IgD-negative memory B cell (primary cell): ENCODE measurements at regions not wholly inside any gene's neighbourhood (a gene's known extent, or its start where the extent isn't known, plus 50 kb on each side); places are given as distances from the start of the nearest gene placed in this dataset.

Source experiments
- H3K27ac Mint-ChIP-seq, 3 donors: one replicate each; pipeline ENCODE4 v1.8.0; 2020 to 2022; ENCODE audit warnings: mild to moderate bottlenecking in 3 of 3, mixed read lengths in 3 of 3, moderate library complexity in 1 of 3
- H3K27me3 Mint-ChIP-seq: one replicate; pipeline ENCODE4 v1.8.0; 2021; ENCODE audit warnings: mixed read lengths
- H3K36me3 Mint-ChIP-seq: one replicate; pipeline ENCODE4 v1.8.0; 2020; ENCODE audit warnings: mild to moderate bottlenecking, mixed read lengths
- H3K4me1 Mint-ChIP-seq, 3 donors: one replicate each; pipeline ENCODE4 v1.8.0; 2020 to 2022; ENCODE audit warnings: mixed read lengths in 3 of 3, mild to moderate bottlenecking in 1 of 3
- H3K4me3 Mint-ChIP-seq, 4 donors: one replicate each; pipeline ENCODE4 v1.8.0; 2020 to 2022; ENCODE audit warnings: mild to moderate bottlenecking in 4 of 4, mixed read lengths in 4 of 4, moderate library complexity in 3 of 4
- H3K9me3 Mint-ChIP-seq, 3 donors: one replicate each; pipeline ENCODE4 v1.8.0; 2020 to 2021; ENCODE audit warnings: mixed read lengths in 3 of 3, mild to moderate bottlenecking in 1 of 3

- H3K4me1 Mint-ChIP-seq, result no peaks in the 10 kb centered on the region
- H3K4me3 Mint-ChIP-seq, result no peak overlapping the region
- H3K9me3 Mint-ChIP-seq, result peaks cover 0 to 3% (median 3%) of the 10 kb centered on the region in 3 donors
- H3K36me3 Mint-ChIP-seq, result no peaks in the 10 kb centered on the region
- no peak overlapping the region for H3K27ac Mint-ChIP-seq
- H3K27me3 Mint-ChIP-seq, result peaks cover 10% of the 10 kb centered on the region
These were observed 202.2 kb downstream of the SUCLA2 start for GRCh38 chr13:47798906-47799305.

- Mint-ChIP-seq H3K27me3 (peaks cover 10% of the 10 kb centered on the region), H3K9me3 (peaks cover 0 to 3% (median 3%) of the 10 kb centered on the region in 3 donors), H3K27ac (no peak overlapping the region), H3K4me3 (peak overlapping the region in 1 of 4 donors; percentile 5), H3K36me3 (no peaks in the 10 kb centered on the region), H3K4me1 (no peaks in the 10 kb centered on the region)
These were observed 202.9 kb downstream of the SUCLA2 start for GRCh38 chr13:47798194-47798593.

- Mint-ChIP-seq H3K4me3 (no peak overlapping the region), H3K4me1 (no peaks in the 10 kb centered on the region), H3K27me3 (peaks cover 10% of the 10 kb centered on the region), H3K36me3 (no peaks in the 10 kb centered on the region), H3K9me3 (peaks cover 6 to 7% (median 6%) of the 10 kb centered on the region in 3 donors), H3K27ac (no peak overlapping the region)
These were observed 204.3 kb downstream of the SUCLA2 start for GRCh38 chr13:47796816-47797215.

GRCh38 chr13:47794963-47795362, 206.1 kb downstream of the SUCLA2 start:
- Mint-ChIP-seq H3K4me3 (no peak overlapping the region), H3K27ac (no peak overlapping the region), H3K27me3 (peaks cover 10% of the 10 kb centered on the region), H3K4me1 (no peaks in the 10 kb centered on the region), H3K9me3 (peaks cover 3 to 23% (median 10%) of the 10 kb centered on the region in 3 donors), H3K36me3 (no peaks in the 10 kb centered on the region)

- no peaks in the 10 kb centered on the region for H3K4me1 Mint-ChIP-seq
- H3K27me3 Mint-ChIP-seq, result peaks cover 5% of the 10 kb centered on the region
- H3K4me3 Mint-ChIP-seq, result no peak overlapping the region
- H3K9me3 Mint-ChIP-seq, result peaks cover 6 to 35% (median 14%) of the 10 kb centered on the region in 3 donors
- H3K27ac Mint-ChIP-seq, result no peak overlapping the region
- no peaks in the 10 kb centered on the region for H3K36me3 Mint-ChIP-seq
These were observed 210.3 kb downstream of the SUCLA2 start for GRCh38 chr13:47790755-47791154.

GRCh38 chr13:47788844-47789243, 212.2 kb downstream of the SUCLA2 start:
- Mint-ChIP-seq H3K27ac (no peak overlapping the region), H3K4me3 (no peak overlapping the region), H3K4me1 (no peaks in the 10 kb centered on the region), H3K27me3 (no peaks in the 10 kb centered on the region), H3K36me3 (no peaks in the 10 kb centered on the region), H3K9me3 (peaks cover 6 to 35% (median 14%) of the 10 kb centered on the region in 3 donors)

GRCh38 chr13:47774671-47774994, 226.4 kb downstream of the SUCLA2 start:
- H3K36me3 Mint-ChIP-seq, result peaks cover 4% of the 10 kb centered on the region
- H3K27ac Mint-ChIP-seq, result no peak overlapping the region
- peaks cover 1 to 12% (median 8%) of the 10 kb centered on the region in 3 donors for H3K9me3 Mint-ChIP-seq
- no peaks in the 10 kb centered on the region for H3K4me1 Mint-ChIP-seq
- no peak overlapping the region for H3K4me3 Mint-ChIP-seq
- peaks cover 5% of the 10 kb centered on the region for H3K27me3 Mint-ChIP-seq

GRCh38 chr13:47764817-47765216, 236.3 kb downstream of the SUCLA2 start:
- peaks cover 0 to 7% (median 7%) of the 10 kb centered on the region in 3 donors for H3K9me3 Mint-ChIP-seq

GRCh38 chr13:47757466-47758080, 243.5 kb downstream of the SUCLA2 start:
- Mint-ChIP-seq H3K4me3 (no peak overlapping the region), H3K36me3 (no peaks in the 10 kb centered on the region), H3K27ac (no peak overlapping the region), H3K9me3 (no peaks in the 10 kb centered on the region), H3K4me1 (no peaks in the 10 kb centered on the region), H3K27me3 (no peaks in the 10 kb centered on the region)

More at GRCh38 chr13:47764817-47765216, 236.3 kb downstream of the SUCLA2 start:
- Mint-ChIP-seq H3K27ac (no peak overlapping the region), H3K27me3 (no peaks in the 10 kb centered on the region), H3K4me1 (no peaks in the 10 kb centered on the region), H3K4me3 (no peak overlapping the region), H3K36me3 (no peaks in the 10 kb centered on the region)

- H3K27ac Mint-ChIP-seq, result no peak overlapping the region
- H3K9me3 Mint-ChIP-seq, result no peaks in the 10 kb centered on the region
- peaks cover 3% of the 10 kb centered on the region for H3K36me3 Mint-ChIP-seq
- no peak overlapping the region for H3K4me3 Mint-ChIP-seq
- no peaks in the 10 kb centered on the region for H3K4me1 Mint-ChIP-seq
- no peaks in the 10 kb centered on the region for H3K27me3 Mint-ChIP-seq
These were observed 253.2 kb downstream of the SUCLA2 start for GRCh38 chr13:47747901-47748300.

- Mint-ChIP-seq H3K36me3 (peaks cover 2% of the 10 kb centered on the region), H3K27me3 (no peaks in the 10 kb centered on the region), H3K27ac (no peak overlapping the region), H3K9me3 (peaks cover 0 to 1% (median 0%) of the 10 kb centered on the region in 3 donors), H3K4me3 (no peak overlapping the region), H3K4me1 (no peaks in the 10 kb centered on the region)
These were observed 274.7 kb downstream of the SUCLA2 start for GRCh38 chr13:47726394-47726793.

- Mint-ChIP-seq H3K9me3 (peaks cover 0 to 3% (median 1%) of the 10 kb centered on the region in 3 donors), H3K27me3 (no peaks in the 10 kb centered on the region), H3K36me3 (peaks cover 2% of the 10 kb centered on the region), H3K4me1 (no peaks in the 10 kb centered on the region), H3K27ac (no peak overlapping the region), H3K4me3 (no peak overlapping the region)
These were observed 277.2 kb downstream of the SUCLA2 start for GRCh38 chr13:47723898-47724297.

GRCh38 chr13:47719164-47719563, 281.9 kb downstream of the SUCLA2 start:
- peaks cover 0 to 5% (median 0%) of the 10 kb centered on the region in 3 donors for H3K9me3 Mint-ChIP-seq
- H3K27ac Mint-ChIP-seq, result no peak overlapping the region
- no peaks in the 10 kb centered on the region for H3K36me3 Mint-ChIP-seq
- no peaks in the 10 kb centered on the region for H3K27me3 Mint-ChIP-seq
- H3K4me3 Mint-ChIP-seq, result no peak overlapping the region
- H3K4me1 Mint-ChIP-seq, result no peaks in the 10 kb centered on the region

GRCh38 chr13:47718556-47718955, 282.5 kb downstream of the SUCLA2 start:
- no peaks in the 10 kb centered on the region for H3K27me3 Mint-ChIP-seq
- no peaks in the 10 kb centered on the region for H3K4me1 Mint-ChIP-seq
- no peaks in the 10 kb centered on the region for H3K36me3 Mint-ChIP-seq
- no peak overlapping the region for H3K4me3 Mint-ChIP-seq
- peaks cover 0 to 5% (median 5%) of the 10 kb centered on the region in 3 donors for H3K9me3 Mint-ChIP-seq
- peak overlapping the region in 1 of 3 donors; percentile 76 for H3K27ac Mint-ChIP-seq

GRCh38 chr13:47708386-47708785, 292.7 kb downstream of the SUCLA2 start:
- H3K27ac Mint-ChIP-seq, result no peak overlapping the region
- no peaks in the 10 kb centered on the region for H3K4me1 Mint-ChIP-seq
- peaks cover 2% of the 10 kb centered on the region for H3K36me3 Mint-ChIP-seq
- H3K27me3 Mint-ChIP-seq, result peaks cover 9% of the 10 kb centered on the region
- H3K4me3 Mint-ChIP-seq, result no peak overlapping the region
- peaks cover 0 to 2% (median 0%) of the 10 kb centered on the region in 3 donors for H3K9me3 Mint-ChIP-seq

GRCh38 chr13:47707414-47707813, 293.7 kb downstream of the SUCLA2 start:
- no peak overlapping the region for H3K4me3 Mint-ChIP-seq
- H3K36me3 Mint-ChIP-seq, result peaks cover 2% of the 10 kb centered on the region
- H3K4me1 Mint-ChIP-seq, result no peaks in the 10 kb centered on the region
- H3K9me3 Mint-ChIP-seq, result peaks cover 0 to 2% (median 0%) of the 10 kb centered on the region in 3 donors
- H3K27me3 Mint-ChIP-seq, result peaks cover 9% of the 10 kb centered on the region
- no peak overlapping the region for H3K27ac Mint-ChIP-seq
